OCI-LY1 (cell line): ENCODE measurements at regions not wholly inside any gene's neighbourhood (a gene's known extent, or its start where the extent isn't known, plus 50 kb on each side); places are given as distances from the start of the nearest gene placed in this dataset.

ENCODE experiments used
- EZH2 ChIP-seq: fragments of 200-600 bp; sonication (generic), shearing (Covaris generic); IDR thresholded peaks from 2 replicates; pipeline ENCODE4 v1.8.0; 2017; ENCODE audit warnings: borderline replicate concordance, mixed run types, mild to moderate bottlenecking, antibody characterized with exemption, low read length, moderate library complexity, mixed read lengths
- TF ChIP-seq, protein P1 (sequence below): fragments of 200-600 bp; sonication (generic), shearing (Covaris generic); IDR thresholded peaks from 2 replicates; pipeline ENCODE4 v1.5.1; 2017; ENCODE audit warnings: mild to moderate bottlenecking, antibody characterized with exemption, low read length, moderate library complexity, mixed read lengths

DNA sequence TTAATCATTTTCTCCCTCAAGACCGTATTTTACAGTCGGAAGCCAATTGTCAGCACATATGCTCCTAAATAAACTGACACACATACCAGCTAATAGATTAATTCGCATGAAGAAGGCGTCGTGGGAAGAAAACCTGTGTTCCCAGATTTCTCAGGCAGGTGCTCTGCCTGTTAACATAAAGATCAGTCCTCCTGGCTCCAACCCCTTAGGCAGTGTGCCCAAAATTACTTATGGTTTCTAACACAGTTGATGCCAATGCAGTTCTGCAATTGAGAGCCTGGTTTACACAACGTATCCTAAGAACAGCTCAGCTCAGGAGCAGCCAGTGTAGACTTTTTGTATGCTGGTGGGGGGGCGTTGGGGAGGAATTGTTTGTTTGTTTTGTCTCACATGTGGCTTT lies 208.3 kb downstream of the ENC1 start:
- TF ChIP-seq, protein P1, sequence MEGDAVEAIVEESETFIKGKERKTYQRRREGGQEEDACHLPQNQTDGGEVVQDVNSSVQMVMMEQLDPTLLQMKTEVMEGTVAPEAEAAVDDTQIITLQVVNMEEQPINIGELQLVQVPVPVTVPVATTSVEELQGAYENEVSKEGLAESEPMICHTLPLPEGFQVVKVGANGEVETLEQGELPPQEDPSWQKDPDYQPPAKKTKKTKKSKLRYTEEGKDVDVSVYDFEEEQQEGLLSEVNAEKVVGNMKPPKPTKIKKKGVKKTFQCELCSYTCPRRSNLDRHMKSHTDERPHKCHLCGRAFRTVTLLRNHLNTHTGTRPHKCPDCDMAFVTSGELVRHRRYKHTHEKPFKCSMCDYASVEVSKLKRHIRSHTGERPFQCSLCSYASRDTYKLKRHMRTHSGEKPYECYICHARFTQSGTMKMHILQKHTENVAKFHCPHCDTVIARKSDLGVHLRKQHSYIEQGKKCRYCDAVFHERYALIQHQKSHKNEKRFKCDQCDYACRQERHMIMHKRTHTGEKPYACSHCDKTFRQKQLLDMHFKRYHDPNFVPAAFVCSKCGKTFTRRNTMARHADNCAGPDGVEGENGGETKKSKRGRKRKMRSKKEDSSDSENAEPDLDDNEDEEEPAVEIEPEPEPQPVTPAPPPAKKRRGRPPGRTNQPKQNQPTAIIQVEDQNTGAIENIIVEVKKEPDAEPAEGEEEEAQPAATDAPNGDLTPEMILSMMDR = no peak
- TF ChIP-seq EZH2 = no peak
